Caco-2 (cell line): ENCODE measurements at regions not wholly inside any gene's neighbourhood (a gene's known extent, or its start where the extent isn't known, plus 50 kb on each side); places are given as distances from the start of the nearest gene placed in this dataset.

Experiments used
- BruUV-seq: library from RNA; stranded (reverse); fragments of 400-500 nt; replicated peaks from 2 replicates; lab custom pipeline; 2021; lab: Mats Ljungman, UMichigan
- CTCF ChIA-PET: fragments of 300-600 bp; sonication (Branson Sonifier 250); formaldehyde crosslinking; loops from one replicate; lab custom pipeline; 2022; ENCODE audit warnings: antibody characterized with exemption; lab: Charles Lee
- POLR2A ChIA-PET: fragments of 300-600 bp; sonication (Branson Sonifier 250); formaldehyde crosslinking; loops from one replicate; lab custom pipeline; 2022; ENCODE audit warnings: antibody characterized with exemption; lab: Charles Lee
- DNase-seq, 2 experiments: peaks; one replicate each; pipeline versions ENCODE4 v3.0.0 to v3.0.0-alpha.2; 2020 to 2022
- H3K27me3 ChIP-seq: replicated peaks from 2 replicates; pipeline ENCODE4 v1.6.0; 2011; ENCODE audit warnings: low read length; ENCODE audit not compliant: control insufficient read depth, insufficient read depth
- H3K36me3 ChIP-seq: 2 replicates; pipeline ENCODE4 v1.5.1; 2011; ENCODE audit warnings: low read length; ENCODE audit not compliant: control insufficient read depth, insufficient read depth
- H3K4me1 ChIP-seq: fragments of 250-450 bp; sonication (Bioruptor Pico); 2 replicates; pipeline ENCODE4 v1.5.1; 2020; ENCODE audit warnings: mild to moderate bottlenecking
- H3K4me3 ChIP-seq: 2 replicates; pipeline ENCODE4 v1.5.1; 2011; ENCODE audit warnings: low read depth, mild to moderate bottlenecking, control low read depth, low read length
- H3K9me3 ChIP-seq: fragments of 250-450 bp; sonication (Bioruptor Pico); 2 replicates; pipeline ENCODE4 v1.5.1; 2020; ENCODE audit warnings: mild to moderate bottlenecking, moderate library complexity
- H3K27ac Mint-ChIP-seq: one replicate; pipeline ENCODE4 v1.8.0; 2022; ENCODE audit warnings: mixed read lengths; ENCODE audit not compliant: unreplicated experiment
- H3K27me3 Mint-ChIP-seq: one replicate; pipeline ENCODE4 v1.8.0; 2022; ENCODE audit warnings: mixed read lengths; ENCODE audit not compliant: insufficient read depth, unreplicated experiment
- H3K36me3 Mint-ChIP-seq: one replicate; pipeline ENCODE4 v1.8.0; 2022; ENCODE audit warnings: mild to moderate bottlenecking, mixed read lengths; ENCODE audit not compliant: insufficient read depth, unreplicated experiment
- H3K4me1 Mint-ChIP-seq: one replicate; pipeline ENCODE4 v1.8.0; 2022; ENCODE audit warnings: low read depth, mixed read lengths; ENCODE audit not compliant: unreplicated experiment
- H3K4me3 Mint-ChIP-seq: one replicate; pipeline ENCODE4 v1.8.0; 2022; ENCODE audit warnings: mild to moderate bottlenecking, moderate library complexity, mixed read lengths; ENCODE audit not compliant: unreplicated experiment
- H3K9me3 Mint-ChIP-seq: one replicate; pipeline ENCODE4 v1.8.0; 2022; ENCODE audit warnings: mixed read lengths; ENCODE audit not compliant: unreplicated experiment
- intact Hi-C: fragments of 100-400 bp; cut with micrococcal nuclease; formaldehyde crosslinking; loops from one replicate; pipeline ENCODE4 v1.10.0; 2022; ENCODE audit not compliant: unreplicated experiment
- TF ChIP-seq, protein P1 (sequence below), 2 experiments: fragments of 200-600 bp in 1 of 2; IDR thresholded peaks; 1 replicate in 1 of 2; 2 replicates in 1 of 2; pipeline versions ENCODE4 v1.5.1 to v1.8.0; 2011 to 2022; ENCODE audit warnings: antibody characterized with exemption in 1 of 2, control low read depth in 1 of 2, inconsistent platforms in 1 of 2, low read depth in 1 of 2, low read length in 1 of 2, mild to moderate bottlenecking in 1 of 2, moderate library complexity in 1 of 2; ENCODE audit not compliant: insufficient read depth in 1 of 2, severe bottlenecking in 1 of 2, unreplicated experiment in 1 of 2

DNA sequence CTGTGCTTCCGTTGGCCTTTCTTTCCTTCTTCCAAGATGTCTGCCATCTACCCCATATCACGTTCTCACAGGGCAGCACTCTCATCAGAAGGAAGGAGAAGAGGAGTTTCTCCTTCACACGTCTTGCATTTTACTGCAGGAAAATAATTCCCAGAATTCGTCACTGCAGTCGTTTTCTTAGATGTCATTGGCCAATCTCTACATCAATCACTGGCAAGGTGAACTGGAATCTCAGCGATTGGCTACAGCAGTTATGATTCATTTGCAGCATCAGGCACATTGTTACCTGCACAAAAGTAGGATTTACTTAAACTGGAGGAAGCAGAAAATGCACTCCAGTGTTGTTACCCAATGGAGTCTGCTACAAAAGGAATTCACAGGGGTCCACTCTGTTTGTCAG is 277.2 kb upstream of the RBFOX1 start:
- TF ChIP-seq, protein P1, sequence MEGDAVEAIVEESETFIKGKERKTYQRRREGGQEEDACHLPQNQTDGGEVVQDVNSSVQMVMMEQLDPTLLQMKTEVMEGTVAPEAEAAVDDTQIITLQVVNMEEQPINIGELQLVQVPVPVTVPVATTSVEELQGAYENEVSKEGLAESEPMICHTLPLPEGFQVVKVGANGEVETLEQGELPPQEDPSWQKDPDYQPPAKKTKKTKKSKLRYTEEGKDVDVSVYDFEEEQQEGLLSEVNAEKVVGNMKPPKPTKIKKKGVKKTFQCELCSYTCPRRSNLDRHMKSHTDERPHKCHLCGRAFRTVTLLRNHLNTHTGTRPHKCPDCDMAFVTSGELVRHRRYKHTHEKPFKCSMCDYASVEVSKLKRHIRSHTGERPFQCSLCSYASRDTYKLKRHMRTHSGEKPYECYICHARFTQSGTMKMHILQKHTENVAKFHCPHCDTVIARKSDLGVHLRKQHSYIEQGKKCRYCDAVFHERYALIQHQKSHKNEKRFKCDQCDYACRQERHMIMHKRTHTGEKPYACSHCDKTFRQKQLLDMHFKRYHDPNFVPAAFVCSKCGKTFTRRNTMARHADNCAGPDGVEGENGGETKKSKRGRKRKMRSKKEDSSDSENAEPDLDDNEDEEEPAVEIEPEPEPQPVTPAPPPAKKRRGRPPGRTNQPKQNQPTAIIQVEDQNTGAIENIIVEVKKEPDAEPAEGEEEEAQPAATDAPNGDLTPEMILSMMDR (IDR thresholded peaks at IDR 0.05; ENCODE audit: insufficient read depth in 1 of 2, low read depth in 1 of 2, low read length in 1 of 2, severe bottlenecking in 1 of 2, unreplicated experiment in 1 of 2): no peak
- POLR2A ChIA-PET: no interaction called here
- intact Hi-C loops: no loop called here
- Histone ChIP-seq H3K9me3 (no peaks in the 10 kb centered on the region), H3K4me1 (peaks cover 45% of the 10 kb centered on the region), H3K4me3 (no peak overlapping the region), H3K27me3 (no peaks in the 10 kb centered on the region), H3K36me3 (no peaks in the 10 kb centered on the region)
- Mint-ChIP-seq H3K9me3 (no peaks in the 10 kb centered on the region), H3K4me1 (peaks cover 21% of the 10 kb centered on the region), H3K36me3 (no peaks in the 10 kb centered on the region), H3K4me3 (no peak overlapping the region), H3K27me3 (no peaks in the 10 kb centered on the region), H3K27ac (no peak overlapping the region)
- CTCF ChIA-PET: no interaction called here
- DNase-seq: no peak
- BruUV-seq: no TSS peak

DNA sequence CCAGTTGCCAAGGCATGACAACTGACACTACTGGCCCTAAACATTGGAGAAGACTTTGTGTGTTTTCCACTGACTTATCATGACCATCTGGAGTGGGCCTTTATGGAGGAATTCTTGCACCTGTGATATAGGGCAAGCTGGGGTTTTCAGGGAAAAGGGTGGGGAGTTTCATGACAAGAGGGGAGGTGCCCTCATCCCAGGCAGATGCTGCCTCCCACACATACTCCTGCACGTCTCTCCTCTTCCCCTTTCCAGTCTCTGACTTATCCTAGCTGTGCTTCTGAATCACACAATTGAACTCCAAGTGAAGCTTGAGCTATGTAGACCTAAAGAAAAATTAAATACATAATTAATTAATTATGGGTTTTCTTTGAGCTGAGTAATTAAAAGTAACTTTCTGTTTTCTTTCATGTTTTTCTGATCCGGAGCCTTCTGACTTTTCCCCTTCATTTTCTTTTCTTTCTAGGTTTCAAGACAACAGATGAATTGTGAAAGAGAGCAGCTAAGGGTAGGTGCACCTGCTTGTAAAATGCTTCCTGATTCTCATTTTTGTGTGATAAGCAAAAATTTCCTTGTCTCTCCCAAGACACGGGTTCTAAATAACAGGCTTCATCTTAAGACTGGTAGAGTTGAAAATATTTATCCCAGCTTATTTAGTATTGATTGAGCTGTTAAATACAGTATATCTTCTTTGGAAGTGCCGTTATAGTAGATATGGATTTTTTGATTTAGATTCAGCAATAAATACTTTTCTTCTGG is 280.9 kb upstream of the RBFOX1 start:
- H3K36me3 Mint-ChIP-seq: no peaks in the 10 kb centered on the region
- no peak overlapping the region for H3K4me3 Mint-ChIP-seq
- TF ChIP-seq, protein P1 (IDR thresholded peaks at IDR 0.05; ENCODE audit: insufficient read depth in 1 of 2, low read depth in 1 of 2, low read length in 1 of 2, severe bottlenecking in 1 of 2, unreplicated experiment in 1 of 2): no peak
- no peak overlapping the region for H3K27ac Mint-ChIP-seq
- Histone ChIP-seq H3K36me3 (no peaks in the 10 kb centered on the region), H3K9me3 (no peaks in the 10 kb centered on the region), H3K27me3 (no peaks in the 10 kb centered on the region), H3K4me3 (no peak overlapping the region), H3K4me1 (peaks cover 18% of the 10 kb centered on the region)
- DNase-seq: no peak
- BruUV-seq: no TSS peak
- CTCF ChIA-PET: no interaction called here
- H3K27me3 Mint-ChIP-seq: no peaks in the 10 kb centered on the region
- no peaks in the 10 kb centered on the region for H3K9me3 Mint-ChIP-seq
- H3K4me1 Mint-ChIP-seq: peaks cover 15% of the 10 kb centered on the region
- intact Hi-C loops: no loop called here
- POLR2A ChIA-PET: no interaction called here

DNA sequence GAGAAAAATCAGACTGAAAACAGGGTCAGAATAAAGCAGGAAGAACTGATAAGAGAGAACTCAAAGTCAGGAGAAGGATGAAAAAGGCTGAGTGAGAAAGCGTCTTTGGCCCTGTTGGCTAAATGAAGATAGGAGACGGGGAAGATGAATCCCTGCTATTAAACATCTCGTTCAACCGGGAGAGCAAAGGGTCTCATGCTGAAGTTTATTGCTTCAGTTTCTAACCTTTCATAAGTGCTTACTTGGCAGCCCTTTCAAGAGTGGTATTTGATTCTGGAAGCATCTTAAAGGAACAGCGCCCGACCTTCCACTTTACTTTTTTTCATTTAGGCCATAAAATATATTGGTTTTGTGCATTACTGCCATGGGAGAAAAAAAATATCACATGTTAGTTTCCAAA is 288.3 kb upstream of the RBFOX1 start:
- H3K27ac Mint-ChIP-seq: peak overlapping the region; percentile 2
- no peaks in the 10 kb centered on the region for H3K27me3 Mint-ChIP-seq
- POLR2A ChIA-PET: no interaction called here
- no TSS peak for BruUV-seq
- Histone ChIP-seq H3K4me3 (no peak overlapping the region), H3K4me1 (peaks cover 18% of the 10 kb centered on the region), H3K27me3 (no peaks in the 10 kb centered on the region), H3K36me3 (no peaks in the 10 kb centered on the region), H3K9me3 (no peaks in the 10 kb centered on the region)
- H3K9me3 Mint-ChIP-seq: no peaks in the 10 kb centered on the region
- CTCF ChIA-PET: no interaction called here
- DNase-seq: no peak
- peak overlapping the region; percentile 21 for H3K4me3 Mint-ChIP-seq
- peaks cover 20% of the 10 kb centered on the region for H3K4me1 Mint-ChIP-seq
- no peaks in the 10 kb centered on the region for H3K36me3 Mint-ChIP-seq
- intact Hi-C loops: no loop called here
- TF ChIP-seq, protein P1 (IDR thresholded peaks at IDR 0.05; ENCODE audit: insufficient read depth in 1 of 2, low read depth in 1 of 2, low read length in 1 of 2, severe bottlenecking in 1 of 2, unreplicated experiment in 1 of 2): no peak
